Liver (tissue), 8 donors: ENCODE measurements at regions not wholly inside any gene's neighbourhood (a gene's known extent, or its start where the extent isn't known, plus 50 kb on each side); places are given as distances from the start of the nearest gene placed in this dataset.

ENCODE experiments used
- DNase-seq: peaks from one replicate; pipeline ENCODE4 v3.0.0-alpha.2; 2017; ENCODE audit warnings: low spot score
- H3K27ac ChIP-seq, 2 donors: one replicate each; pipeline ENCODE4 v1.7.0; 2013; ENCODE audit warnings: inconsistent platforms in 2 of 2, low read length in 2 of 2, control low read depth in 1 of 2, low read depth in 1 of 2, mild to moderate bottlenecking in 1 of 2
- H3K27me3 ChIP-seq, 4 donors: one replicate each; pipeline versions ENCODE4 v1.6.1 to v1.7.0; 2013; ENCODE audit warnings: low read length in 3 of 4, inconsistent platforms in 1 of 4, mild to moderate bottlenecking in 1 of 4, moderate library complexity in 1 of 4; ENCODE audit not compliant: control insufficient read depth in 4 of 4, insufficient read depth in 4 of 4
- H3K36me3 ChIP-seq, 4 donors: one replicate each; pipeline versions ENCODE4 v1.6.1 to v1.7.0; 2013; ENCODE audit warnings: low read length in 3 of 4, mild to moderate bottlenecking in 3 of 4, low read depth in 1 of 4, moderate library complexity in 1 of 4; ENCODE audit not compliant: control insufficient read depth in 4 of 4, insufficient read depth in 3 of 4
- H3K4me1 ChIP-seq, 4 donors: one replicate each; pipeline versions ENCODE4 v1.6.1 to v1.7.0; 2013; ENCODE audit warnings: low read length in 3 of 4, mild to moderate bottlenecking in 3 of 4, moderate library complexity in 1 of 4; ENCODE audit not compliant: control insufficient read depth in 4 of 4, insufficient read depth in 4 of 4
- H3K4me3 ChIP-seq, 3 donors: one replicate each; pipeline versions ENCODE4 v1.6.1 to v1.7.0; 2013; ENCODE audit warnings: low read length in 3 of 3, control low read depth in 1 of 3, low read depth in 1 of 3, mild to moderate bottlenecking in 1 of 3
- H3K9ac ChIP-seq, 2 donors: one replicate each; pipeline ENCODE4 v1.7.0; 2013; ENCODE audit warnings: low read length in 2 of 2, mild to moderate bottlenecking in 2 of 2, moderate library complexity in 2 of 2, control low read depth in 1 of 2, low read depth in 1 of 2
- H3K9me3 ChIP-seq, 4 donors: one replicate each; pipeline versions ENCODE4 v1.6.1 to v1.7.0; 2013; ENCODE audit warnings: low read length in 3 of 4; ENCODE audit not compliant: control insufficient read depth in 4 of 4
- CTCF ChIP-seq: fragments of 150-350 bp; IDR thresholded peaks from 2 replicates; pipeline ENCODE4 v1.5.1; 2017; ENCODE audit warnings: improper control_type of control experiment, low read depth, low read length; ENCODE audit not compliant: missing input control
- EGR1 ChIP-seq, 2 donors: IDR thresholded peaks; 2 replicates each; pipeline ENCODE4 v1.6.1; 2016 to 2018; ENCODE audit warnings: antibody characterized with exemption in 2 of 2, low read depth in 2 of 2
- FOXA1 ChIP-seq: IDR thresholded peaks from 2 replicates; pipeline ENCODE4 v1.6.1; 2016; ENCODE audit warnings: antibody characterized with exemption
- FOXA2 ChIP-seq: IDR thresholded peaks from 2 replicates; pipeline ENCODE4 v1.6.1; 2016; ENCODE audit warnings: antibody characterized with exemption
- GABPA ChIP-seq, 2 donors: IDR thresholded peaks in 1 of 2; conservative IDR thresholded peaks in 1 of 2; 2 replicates each; pipeline ENCODE4 v1.6.1; 2016; ENCODE audit warnings: antibody characterized with exemption in 2 of 2, mild to moderate bottlenecking in 1 of 2, moderate library complexity in 1 of 2
- HNF4A ChIP-seq, 2 donors: conservative IDR thresholded peaks; 2 replicates each; pipeline ENCODE4 v1.6.1; 2016; ENCODE audit warnings: antibody characterized with exemption in 2 of 2, mild to moderate bottlenecking in 2 of 2
- HNF4G ChIP-seq: IDR thresholded peaks from 2 replicates; pipeline ENCODE4 v1.6.1; 2016; ENCODE audit warnings: antibody characterized with exemption
- JUND ChIP-seq, 2 donors: IDR thresholded peaks; 2 replicates each; pipeline ENCODE4 v1.6.1; 2016; ENCODE audit warnings: antibody characterized with exemption in 2 of 2
- MAX ChIP-seq: IDR thresholded peaks from 2 replicates; pipeline ENCODE4 v1.6.1; 2016; ENCODE audit warnings: antibody characterized with exemption
- NR2F2 ChIP-seq: IDR thresholded peaks from 2 replicates; pipeline ENCODE4 v1.6.1; 2016; ENCODE audit warnings: antibody characterized with exemption
- RAD21 ChIP-seq, 2 donors: IDR thresholded peaks; 2 replicates each; pipeline ENCODE4 v1.6.1; 2016; ENCODE audit warnings: antibody characterized with exemption in 2 of 2, mild to moderate bottlenecking in 2 of 2
- RXRA ChIP-seq, 2 donors: IDR thresholded peaks; 2 replicates each; pipeline ENCODE4 v1.6.1; 2017 to 2018; ENCODE audit warnings: antibody characterized with exemption in 2 of 2, mild to moderate bottlenecking in 1 of 2
- SP1 ChIP-seq: IDR thresholded peaks from 2 replicates; pipeline ENCODE4 v1.6.1; 2018; ENCODE audit warnings: antibody characterized with exemption, mild to moderate bottlenecking
- TAF1 ChIP-seq: conservative IDR thresholded peaks from 2 replicates; pipeline ENCODE4 v1.6.1; 2016; ENCODE audit warnings: antibody characterized with exemption, mild to moderate bottlenecking
- YY1 ChIP-seq: IDR thresholded peaks from 2 replicates; pipeline ENCODE4 v1.6.1; 2016; ENCODE audit warnings: antibody characterized with exemption, mild to moderate bottlenecking
- ZBTB33 ChIP-seq: IDR thresholded peaks from 2 replicates; pipeline ENCODE4 v1.6.1; 2016; ENCODE audit warnings: antibody characterized with exemption
- WGBS: extraction: QIAGEN DNeasy Blood & Tissue Kit; methylation state at CpG from one replicate; pipeline ENCODE4 v1.1.7; 2013; 5-methylcytosine and 5-hydroxymethylcytosine counted together
- TF ChIP-seq, protein P1 (sequence below): IDR thresholded peaks from 2 replicates; pipeline ENCODE4 v1.6.1; 2016; ENCODE audit warnings: antibody characterized with exemption
- TF ChIP-seq, protein P2 (sequence below): IDR thresholded peaks from 2 replicates; pipeline ENCODE4 v1.6.1; 2016; ENCODE audit warnings: antibody characterized with exemption, mild to moderate bottlenecking
- donor health status: healthy.
- donor health status: healthy.
- donor health status: healthy.
- donor health status: healthy.
- donor health status: healthy.

DNA sequence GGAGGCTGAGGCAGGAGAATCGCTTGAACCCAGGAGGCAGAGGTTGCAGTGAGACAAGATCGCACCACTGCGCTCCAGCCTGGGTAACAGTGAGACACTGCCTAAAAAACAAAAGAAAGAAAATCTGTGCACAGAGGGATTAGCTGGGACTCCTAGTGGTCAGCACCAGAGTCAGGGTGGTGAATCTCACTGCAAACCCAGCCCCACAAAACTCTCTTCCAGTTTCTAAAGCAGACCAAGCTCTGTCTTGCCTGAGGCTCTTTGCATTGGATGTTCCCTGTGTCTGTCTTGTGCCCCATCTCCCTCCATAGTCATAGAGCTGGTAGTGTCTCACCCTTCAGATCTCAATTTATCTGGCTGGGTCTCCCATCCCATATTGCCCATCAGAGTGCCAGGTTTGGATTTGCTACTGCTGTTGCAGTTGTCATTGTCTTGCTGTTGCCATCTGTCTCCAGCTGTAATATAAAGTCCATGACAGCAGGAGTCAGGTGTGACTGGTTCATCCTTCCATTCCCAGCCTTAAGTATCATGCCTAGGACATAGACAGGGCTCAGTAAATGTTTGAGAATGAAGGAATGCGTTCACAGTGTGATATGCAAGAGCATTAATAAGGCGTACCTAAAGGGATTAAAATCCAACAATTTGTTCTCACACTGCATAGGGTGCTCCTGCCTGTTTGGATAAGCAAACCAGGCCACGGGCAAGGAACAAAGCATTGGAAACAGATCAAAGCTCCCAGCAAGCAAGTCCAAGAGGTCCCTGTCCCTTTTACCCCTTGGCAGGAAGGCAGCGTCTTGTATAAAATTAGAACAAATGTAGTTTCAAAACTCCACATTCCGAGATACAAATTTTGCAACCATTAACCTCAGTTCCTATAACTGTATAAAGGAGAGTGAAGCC lies 614.6 kb upstream of the CDH5 start:
- Histone ChIP-seq H3K9me3 (no peaks in the 10 kb centered on the region), H3K4me1 (no peaks in the 10 kb centered on the region), H3K27ac (no peak overlapping the region), H3K9ac (no peak overlapping the region), H3K27me3 (no peaks in the 10 kb centered on the region), H3K36me3 (no peaks in the 10 kb centered on the region), H3K4me3 (no peak overlapping the region)
- peak; percentile 63 for TF ChIP-seq NR2F2
- no peak for TF ChIP-seq ZBTB33
- TF ChIP-seq RXRA (IDR thresholded peaks at IDR 0.05), result no peak
- 65% methylated on average over 8 of the region's 8 CpGs for WGBS
- DNase-seq, result no peak

DNA sequence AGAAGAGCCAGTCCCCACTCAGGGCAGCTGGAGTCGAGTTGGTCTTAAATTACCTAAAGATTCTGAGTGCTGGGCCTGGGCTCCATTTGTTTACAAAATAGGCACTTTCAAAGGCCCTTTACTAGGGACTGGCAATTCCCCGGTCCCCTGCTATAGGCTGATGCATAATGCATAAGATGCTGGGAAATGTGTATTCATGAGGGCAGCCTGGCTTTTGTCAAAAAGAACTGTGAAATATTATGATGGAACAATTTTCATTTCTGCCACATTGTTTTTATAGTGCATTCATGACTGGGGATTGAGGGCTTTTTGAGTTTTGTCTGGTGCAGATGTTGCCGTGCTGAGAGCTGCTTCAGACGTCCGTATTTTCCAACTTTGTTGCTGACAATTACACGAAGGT lies 617.0 kb upstream of the CDH5 start:
- TF ChIP-seq FOXA1 (no peak), EGR1 (IDR thresholded peaks at IDR 0.05; ENCODE audit: low read depth in 2 of 2) (no peak), RAD21 (IDR thresholded peaks at IDR 0.05) (no peak), RXRA (IDR thresholded peaks at IDR 0.05) (no peak), NR2F2 (no peak), HNF4G (no peak), TAF1 (no peak), GABPA (IDR thresholded peaks at IDR 0.05 in 1 of 2, conservative IDR thresholded peaks at IDR 0.05 in 1 of 2) (no peak), JUND (IDR thresholded peaks at IDR 0.05) (no peak), ZBTB33 (no peak), MAX (no peak), HNF4A (conservative IDR thresholded peaks at IDR 0.05) (no peak), CTCF (no peak), FOXA2 (no peak), SP1 (no peak), YY1 (no peak)
- TF ChIP-seq, protein P1, sequence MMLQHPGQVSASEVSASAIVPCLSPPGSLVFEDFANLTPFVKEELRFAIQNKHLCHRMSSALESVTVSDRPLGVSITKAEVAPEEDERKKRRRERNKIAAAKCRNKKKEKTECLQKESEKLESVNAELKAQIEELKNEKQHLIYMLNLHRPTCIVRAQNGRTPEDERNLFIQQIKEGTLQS, result no peak
- TF ChIP-seq, protein P2, sequence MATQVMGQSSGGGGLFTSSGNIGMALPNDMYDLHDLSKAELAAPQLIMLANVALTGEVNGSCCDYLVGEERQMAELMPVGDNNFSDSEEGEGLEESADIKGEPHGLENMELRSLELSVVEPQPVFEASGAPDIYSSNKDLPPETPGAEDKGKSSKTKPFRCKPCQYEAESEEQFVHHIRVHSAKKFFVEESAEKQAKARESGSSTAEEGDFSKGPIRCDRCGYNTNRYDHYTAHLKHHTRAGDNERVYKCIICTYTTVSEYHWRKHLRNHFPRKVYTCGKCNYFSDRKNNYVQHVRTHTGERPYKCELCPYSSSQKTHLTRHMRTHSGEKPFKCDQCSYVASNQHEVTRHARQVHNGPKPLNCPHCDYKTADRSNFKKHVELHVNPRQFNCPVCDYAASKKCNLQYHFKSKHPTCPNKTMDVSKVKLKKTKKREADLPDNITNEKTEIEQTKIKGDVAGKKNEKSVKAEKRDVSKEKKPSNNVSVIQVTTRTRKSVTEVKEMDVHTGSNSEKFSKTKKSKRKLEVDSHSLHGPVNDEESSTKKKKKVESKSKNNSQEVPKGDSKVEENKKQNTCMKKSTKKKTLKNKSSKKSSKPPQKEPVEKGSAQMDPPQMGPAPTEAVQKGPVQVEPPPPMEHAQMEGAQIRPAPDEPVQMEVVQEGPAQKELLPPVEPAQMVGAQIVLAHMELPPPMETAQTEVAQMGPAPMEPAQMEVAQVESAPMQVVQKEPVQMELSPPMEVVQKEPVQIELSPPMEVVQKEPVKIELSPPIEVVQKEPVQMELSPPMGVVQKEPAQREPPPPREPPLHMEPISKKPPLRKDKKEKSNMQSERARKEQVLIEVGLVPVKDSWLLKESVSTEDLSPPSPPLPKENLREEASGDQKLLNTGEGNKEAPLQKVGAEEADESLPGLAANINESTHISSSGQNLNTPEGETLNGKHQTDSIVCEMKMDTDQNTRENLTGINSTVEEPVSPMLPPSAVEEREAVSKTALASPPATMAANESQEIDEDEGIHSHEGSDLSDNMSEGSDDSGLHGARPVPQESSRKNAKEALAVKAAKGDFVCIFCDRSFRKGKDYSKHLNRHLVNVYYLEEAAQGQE, result no peak
- no peak overlapping the region for H3K9ac ChIP-seq
- DNase-seq, result no peak
- no peaks in the 10 kb centered on the region for H3K4me1 ChIP-seq
- WGBS, result 49% methylated on average over 6 of the region's 6 CpGs
- H3K4me3 ChIP-seq, result no peak overlapping the region
- H3K27ac ChIP-seq, result no peak overlapping the region
- H3K9me3 ChIP-seq, result no peaks in the 10 kb centered on the region
- no peaks in the 10 kb centered on the region for H3K27me3 ChIP-seq
- H3K36me3 ChIP-seq, result no peaks in the 10 kb centered on the region
